Fibroblast of pulmonary artery (primary cell): ENCODE measurements at regions not wholly inside any gene's neighbourhood (a gene's known extent, or its start where the extent isn't known, plus 50 kb on each side); places are given as distances from the start of the nearest gene placed in this dataset.

ENCODE experiments used
- DNase-seq: peaks from one replicate; pipeline ENCODE4 v3.0.0-alpha.2; 2010; ENCODE audit warnings: low read depth
- H3K4me3 ChIP-seq: replicated peaks from 2 replicates; pipeline ENCODE4 v1.5.1; 2011; ENCODE audit warnings: low read depth, mild to moderate bottlenecking, control low read depth, low read length, moderate library complexity
- TF ChIP-seq, protein P1 (sequence below): IDR thresholded peaks from 2 replicates; pipeline ENCODE4 v1.5.1; 2011; ENCODE audit warnings: mild to moderate bottlenecking, control low read depth, low read length, inconsistent platforms; ENCODE audit errors: missing control alignments

GRCh38 chr15:46229263-46229662, 594.4 kb downstream of the SQOR start:
- TF ChIP-seq, protein P1, sequence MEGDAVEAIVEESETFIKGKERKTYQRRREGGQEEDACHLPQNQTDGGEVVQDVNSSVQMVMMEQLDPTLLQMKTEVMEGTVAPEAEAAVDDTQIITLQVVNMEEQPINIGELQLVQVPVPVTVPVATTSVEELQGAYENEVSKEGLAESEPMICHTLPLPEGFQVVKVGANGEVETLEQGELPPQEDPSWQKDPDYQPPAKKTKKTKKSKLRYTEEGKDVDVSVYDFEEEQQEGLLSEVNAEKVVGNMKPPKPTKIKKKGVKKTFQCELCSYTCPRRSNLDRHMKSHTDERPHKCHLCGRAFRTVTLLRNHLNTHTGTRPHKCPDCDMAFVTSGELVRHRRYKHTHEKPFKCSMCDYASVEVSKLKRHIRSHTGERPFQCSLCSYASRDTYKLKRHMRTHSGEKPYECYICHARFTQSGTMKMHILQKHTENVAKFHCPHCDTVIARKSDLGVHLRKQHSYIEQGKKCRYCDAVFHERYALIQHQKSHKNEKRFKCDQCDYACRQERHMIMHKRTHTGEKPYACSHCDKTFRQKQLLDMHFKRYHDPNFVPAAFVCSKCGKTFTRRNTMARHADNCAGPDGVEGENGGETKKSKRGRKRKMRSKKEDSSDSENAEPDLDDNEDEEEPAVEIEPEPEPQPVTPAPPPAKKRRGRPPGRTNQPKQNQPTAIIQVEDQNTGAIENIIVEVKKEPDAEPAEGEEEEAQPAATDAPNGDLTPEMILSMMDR: no peak
- no peak for DNase-seq
- no peak overlapping the region for H3K4me3 ChIP-seq

DNA sequence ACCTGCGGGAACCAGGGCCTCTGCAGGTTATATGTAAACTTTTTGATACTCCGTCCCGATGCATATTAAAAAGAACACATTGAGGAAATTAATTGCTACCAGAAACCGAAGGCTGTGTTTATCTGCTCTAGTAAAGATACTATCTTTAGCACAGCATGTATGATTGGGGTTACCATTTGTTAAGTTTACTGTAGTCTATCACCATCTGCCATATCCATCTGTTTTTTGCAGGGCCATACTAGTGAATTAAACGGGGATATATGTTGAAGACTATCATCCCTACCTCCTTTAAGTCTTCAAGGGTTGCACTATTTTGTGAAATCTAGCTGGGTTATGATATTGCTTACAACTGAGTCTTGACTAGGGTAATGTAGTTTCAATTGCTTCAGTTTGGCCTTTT, 597.0 kb downstream of the SQOR start:
- TF ChIP-seq, protein P1: no peak
- H3K4me3 ChIP-seq: no peak overlapping the region
- no peak for DNase-seq

GRCh38 chr15:46232471-46232870, 597.6 kb downstream of the SQOR start:
- TF ChIP-seq, protein P1: no peak
- H3K4me3 ChIP-seq: no peak overlapping the region
- DNase-seq: no peak

DNA sequence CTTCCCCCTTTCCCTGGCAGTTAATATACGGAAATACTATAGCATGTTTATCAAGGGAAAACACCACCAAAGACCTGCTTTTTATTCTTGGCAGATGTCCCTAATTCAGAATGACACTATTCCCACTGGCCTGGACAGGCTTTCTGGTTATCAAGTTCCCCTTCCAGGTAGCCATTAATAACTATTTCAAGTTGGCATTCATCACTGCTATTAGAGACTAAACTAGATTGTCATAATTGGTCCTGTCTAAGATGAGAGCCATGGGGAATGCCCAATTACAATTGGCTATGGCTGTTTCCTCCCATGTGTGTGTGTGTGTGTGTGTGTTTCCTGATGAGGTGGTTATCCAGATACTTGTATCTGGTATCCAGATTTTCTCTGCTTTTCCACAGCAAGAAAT, 608.1 kb downstream of the SQOR start:
- TF ChIP-seq, protein P1: no peak
- no peak overlapping the region for H3K4me3 ChIP-seq
- no peak for DNase-seq

GRCh38 chr15:46251903-46252302, 617.1 kb downstream of the SQOR start:
- H3K4me3 ChIP-seq: no peak overlapping the region
- DNase-seq: no peak
- TF ChIP-seq, protein P1: no peak

DNA sequence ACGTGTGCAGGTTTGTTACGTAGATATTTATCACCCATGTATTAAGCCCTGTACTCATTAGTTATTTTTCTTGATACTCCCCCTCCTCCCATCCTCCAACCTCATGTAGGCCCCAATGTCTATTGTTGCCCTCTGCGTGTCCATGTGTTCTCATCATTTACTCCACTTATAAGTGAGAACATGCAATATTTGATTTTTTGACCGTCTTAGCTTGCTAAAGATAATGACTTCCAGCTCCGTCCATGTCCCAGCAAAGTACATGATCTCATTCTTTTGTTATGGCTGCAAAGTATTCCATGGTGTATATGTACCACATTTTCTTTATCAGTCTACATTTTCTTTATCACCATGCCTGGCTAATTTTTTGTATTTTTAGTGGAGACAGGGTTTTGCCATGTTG, 623.2 kb downstream of the SQOR start:
- TF ChIP-seq, protein P1: no peak
- H3K4me3 ChIP-seq: no peak overlapping the region
- DNase-seq: no peak

GRCh38 chr15:46260937-46261336, 626.1 kb downstream of the SQOR start:
- H3K4me3 ChIP-seq: no peak overlapping the region
- TF ChIP-seq, protein P1: no peak
- DNase-seq: no peak
